H1 (cell line): ENCODE measurements at regions not wholly inside any gene's neighbourhood (a gene's known extent, or its start where the extent isn't known, plus 50 kb on each side); places are given as distances from the start of the nearest gene placed in this dataset.

ENCODE experiments used
- CHD7 ChIP-seq: fragments of 300-600 bp; sonication (generic); IDR thresholded peaks from 2 replicates; pipeline ENCODE4 v1.7.1; 2012; ENCODE audit warnings: low read length, moderate library complexity, mild to moderate bottlenecking, inconsistent platforms; ENCODE audit not compliant: insufficient replicate concordance
- GTF2F1 ChIP-seq: IDR thresholded peaks from 2 replicates; pipeline ENCODE4 v1.6.1; 2012; ENCODE audit warnings: low read depth, low read length, improper control_type of control experiment, borderline replicate concordance

GRCh38 chrX:42577936-42578470 lies 200.0 kb downstream of the PPP1R2C start (continued):
- TF ChIP-seq CHD7 (no peak), GTF2F1 (no peak)
